Omental fat pad (tissue), 3 donors: ENCODE measurements at regions not wholly inside any gene's neighbourhood (a gene's known extent, or its start where the extent isn't known, plus 50 kb on each side); places are given as distances from the start of the nearest gene placed in this dataset.

ENCODE experiments used
- ATAC-seq: fragments of 150-250 bp; one replicate; pipeline ENCODE4 v1.9.1; 2016; ENCODE audit warnings: mild to moderate bottlenecking, moderate library complexity; ENCODE audit not compliant: low FRiP score
- DNase-seq: peaks from one replicate; pipeline ENCODE4 v3.0.0-alpha.2; 2019; ENCODE audit warnings: low spot score
- CTCF ChIP-seq, 3 donors: fragments of 450-650 bp; IDR thresholded peaks; one replicate each; pipeline ENCODE4 v1.5.1; 2016 to 2017; ENCODE audit warnings: antibody characterized with exemption in 3 of 3, mild to moderate bottlenecking in 3 of 3, moderate library complexity in 2 of 3

GRCh38 chr10:44183667-44184632, 200.9 kb downstream of the CXCL12 start:
- no peak for DNase-seq

GRCh38 chr10:44182909-44183308, 202.0 kb downstream of the CXCL12 start:
- no peak for ATAC-seq
- no peak for TF ChIP-seq CTCF (IDR thresholded peaks at IDR 0.05)
- DNase-seq, result no peak

More at GRCh38 chr10:44183667-44184632, 200.9 kb downstream of the CXCL12 start:
- no peak for ATAC-seq
- TF ChIP-seq CTCF (IDR thresholded peaks at IDR 0.05), result no peak

GRCh38 chr10:44180321-44181168, 204.4 kb downstream of the CXCL12 start:
- ATAC-seq, result peak; percentile 44
- no peak for DNase-seq

GRCh38 chr10:44178856-44179255, 206.0 kb downstream of the CXCL12 start:
- TF ChIP-seq CTCF (IDR thresholded peaks at IDR 0.05), result no peak
- DNase-seq (no peak), ATAC-seq (no peak)

More at GRCh38 chr10:44180321-44181168, 204.4 kb downstream of the CXCL12 start:
- TF ChIP-seq CTCF (IDR thresholded peaks at IDR 0.05), result no peak

- no peak for DNase-seq
- no peak for ATAC-seq
- no peak for TF ChIP-seq CTCF (IDR thresholded peaks at IDR 0.05)
These were observed 206.6 kb downstream of the CXCL12 start for GRCh38 chr10:44178281-44178680.

GRCh38 chr10:44177610-44178009, 207.3 kb downstream of the CXCL12 start:
- no peak for ATAC-seq
- no peak for TF ChIP-seq CTCF (IDR thresholded peaks at IDR 0.05)
- no peak for DNase-seq
